H1 (cell line): ENCODE measurements at regions not wholly inside any gene's neighbourhood (a gene's known extent, or its start where the extent isn't known, plus 50 kb on each side); places are given as distances from the start of the nearest gene placed in this dataset.

ENCODE experiments used
- BACH1 ChIP-seq: IDR thresholded peaks from 2 replicates; pipeline ENCODE4 v1.6.1; 2012; ENCODE audit warnings: low read length, improper control_type of control experiment
- CBX5 ChIP-seq: fragments of 300-800, 300-1000 bp; sonication (generic); IDR thresholded peaks from 2 replicates; pipeline ENCODE4 v1.7.1; 2016; ENCODE audit warnings: antibody characterized with exemption, low read length, low read depth
- CHD1 ChIP-seq: IDR thresholded peaks from 2 replicates; pipeline ENCODE4 v1.6.1; 2012; ENCODE audit warnings: low read depth, low read length, improper control_type of control experiment
- CTCF ChIP-seq, 3 experiments: IDR thresholded peaks; 1 replicate in 2 of 3; 2 replicates in 1 of 3; pipeline versions ENCODE4 v1.5.1 to v1.6.1; 2011; ENCODE audit warnings: low read length in 3 of 3, mild to moderate bottlenecking in 3 of 3, inconsistent platforms in 2 of 3, low read depth in 1 of 3, moderate library complexity in 1 of 3; ENCODE audit not compliant: insufficient read depth in 1 of 3; ENCODE audit errors: control extremely low read depth in 1 of 3
- EP300 ChIP-seq, 2 experiments: IDR thresholded peaks; 1 replicate in 1 of 2; 2 replicates in 1 of 2; pipeline ENCODE4 v1.6.1; 2011 to 2012; ENCODE audit warnings: low read depth in 2 of 2, low read length in 2 of 2, mild to moderate bottlenecking in 2 of 2, borderline replicate concordance in 1 of 2, inconsistent platforms in 1 of 2, moderate library complexity in 1 of 2
- POLR2A ChIP-seq, 2 experiments: IDR thresholded peaks; 1 replicate in 1 of 2; 2 replicates in 1 of 2; pipeline ENCODE4 v1.6.1; 2011; ENCODE audit warnings: low read depth in 2 of 2, low read length in 2 of 2, mild to moderate bottlenecking in 2 of 2; ENCODE audit errors: control extremely low read depth in 1 of 2
- POLR2AphosphoS5 ChIP-seq: IDR thresholded peaks from 2 replicates; pipeline ENCODE4 v1.6.1; 2011; ENCODE audit warnings: low read depth, low read length
- RAD21 ChIP-seq, 2 experiments: IDR thresholded peaks in 1 of 2; conservative IDR thresholded peaks in 1 of 2; 2 replicates each; pipeline ENCODE4 v1.6.1; 2011; ENCODE audit warnings: low read depth in 2 of 2, low read length in 2 of 2, improper control_type of control experiment in 1 of 2, inconsistent platforms in 1 of 2, mild to moderate bottlenecking in 1 of 2, moderate library complexity in 1 of 2
- TAF1 ChIP-seq: IDR thresholded peaks from 2 replicates; pipeline ENCODE4 v1.6.1; 2011; ENCODE audit warnings: mild to moderate bottlenecking, low read depth, low read length
- TCF12 ChIP-seq: IDR thresholded peaks from 2 replicates; pipeline ENCODE4 v1.6.1; 2011; ENCODE audit warnings: low read depth, mild to moderate bottlenecking, low read length
- TEAD4 ChIP-seq: IDR thresholded peaks from 2 replicates; pipeline ENCODE4 v1.6.1; 2012; ENCODE audit warnings: low read depth, low read length, inconsistent platforms, mixed read lengths
- USF2 ChIP-seq: IDR thresholded peaks from 2 replicates; pipeline ENCODE4 v1.6.1; 2011; ENCODE audit warnings: low read length, improper control_type of control experiment
- ZNF274 ChIP-seq: IDR thresholded peaks from 2 replicates; pipeline ENCODE4 v1.7.0; 2012; ENCODE audit warnings: low read length, borderline replicate concordance; ENCODE audit errors: extremely low read depth

GRCh38 chr1:116194568-116194967 lies 83.4 kb downstream of the MAB21L3 start:
- no peak for TF ChIP-seq TCF12
- TF ChIP-seq CHD1: no peak
- TF ChIP-seq CTCF (IDR thresholded peaks at IDR 0.05; ENCODE audit: control extremely low read depth in 1 of 3, insufficient read depth in 1 of 3, low read depth in 1 of 3, low read length in 3 of 3): no peak
- TF ChIP-seq CBX5: no peak
- no peak for TF ChIP-seq USF2
- no peak for TF ChIP-seq RAD21 (IDR thresholded peaks at IDR 0.05 in 1 of 2, conservative IDR thresholded peaks at IDR 0.05 in 1 of 2; ENCODE audit: low read depth in 2 of 2, low read length in 2 of 2)
- TF ChIP-seq EP300 (IDR thresholded peaks at IDR 0.05; ENCODE audit: borderline replicate concordance in 1 of 2, low read depth in 2 of 2, low read length in 2 of 2): no peak
- no peak for TF ChIP-seq BACH1
- TF ChIP-seq TEAD4: no peak
- no peak for TF ChIP-seq POLR2A (IDR thresholded peaks at IDR 0.05; ENCODE audit: control extremely low read depth in 1 of 2, low read depth in 2 of 2, low read length in 2 of 2)
- TF ChIP-seq ZNF274: no peak
- TF ChIP-seq POLR2AphosphoS5: no peak
- no peak for TF ChIP-seq TAF1
